NCI-H2227 treated with DMSO at 0.1 percent for 48 hours (cell line): ENCODE measurements at regions not wholly inside any gene's neighbourhood (a gene's known extent, or its start where the extent isn't known, plus 50 kb on each side); places are given as distances from the start of the nearest gene placed in this dataset.
"Not testable (repeated sequence)": the region's sequence is repeated elsewhere in the genome, so short reads cannot be mapped to it uniquely, and the experiment has no call there.

Experiments
- DNase-seq: peaks from one replicate; lab custom pipeline; 2025; lab: John Stamatoyannopoulos, UW

DNA sequence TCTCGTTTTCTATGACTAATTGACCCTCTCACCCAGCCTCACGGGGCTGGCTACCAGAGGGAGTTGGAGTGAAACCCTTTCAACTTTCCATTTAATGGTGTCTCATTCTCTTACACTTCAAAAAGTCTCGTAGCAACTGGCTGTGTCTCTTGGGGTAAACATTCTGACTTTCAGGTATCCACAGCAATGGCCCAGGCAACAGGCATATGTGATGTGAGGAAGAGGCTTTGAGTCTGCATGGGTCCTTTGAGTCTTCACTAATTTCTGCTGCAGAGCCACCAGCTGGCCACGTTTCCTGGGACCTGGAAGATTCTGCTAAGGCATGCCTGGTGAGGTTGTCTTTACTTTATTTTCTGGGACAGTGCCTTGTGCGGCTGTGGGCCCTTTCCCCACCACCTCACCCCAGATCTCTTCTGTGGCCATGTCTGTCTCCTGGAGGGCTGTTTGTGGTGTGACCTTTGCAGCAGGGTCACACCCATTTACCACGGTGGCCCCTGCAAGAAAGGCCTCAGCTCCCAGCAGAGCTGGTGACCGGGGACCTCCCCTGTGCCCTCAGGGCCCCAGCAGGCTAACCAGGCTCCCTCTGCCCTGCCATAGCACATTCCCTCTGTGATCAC, 112.5 kb upstream of the FRG1 start:
- no peak for DNase-seq

- DNase-seq = no peak
Measured at GRCh38 chr4:189832528-189832927, 108.1 kb upstream of the FRG1 start.

- no peak for DNase-seq
Measured at GRCh38 chr4:189834616-189835015, 106.1 kb upstream of the FRG1 start.

DNA sequence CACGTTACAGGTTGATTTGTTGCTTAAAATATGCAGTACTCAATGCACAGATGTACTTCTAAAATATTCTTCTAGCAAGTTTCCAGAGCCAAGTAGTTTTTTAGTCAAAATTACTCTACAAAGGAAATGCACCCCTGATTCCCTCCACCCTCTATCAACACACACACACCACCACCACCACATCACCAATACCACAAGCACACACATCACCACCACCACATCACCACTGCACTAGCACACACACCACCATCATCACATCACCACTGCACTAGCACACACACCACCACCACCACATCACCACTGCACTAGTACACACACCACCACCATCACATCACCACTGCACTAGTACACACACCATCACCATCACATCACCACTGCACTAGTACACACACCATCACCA, 105.2 kb upstream of the FRG1 start:
- no peak for DNase-seq

GRCh38 chr4:189837471-189837870, 103.2 kb upstream of the FRG1 start:
- DNase-seq = no peak

- DNase-seq = no peak
Measured at GRCh38 chr4:189838821-189839497, 101.7 kb upstream of the FRG1 start.

- DNase-seq = no peak
Measured at GRCh38 chr4:189840356-189840755, 100.3 kb upstream of the FRG1 start.

DNA sequence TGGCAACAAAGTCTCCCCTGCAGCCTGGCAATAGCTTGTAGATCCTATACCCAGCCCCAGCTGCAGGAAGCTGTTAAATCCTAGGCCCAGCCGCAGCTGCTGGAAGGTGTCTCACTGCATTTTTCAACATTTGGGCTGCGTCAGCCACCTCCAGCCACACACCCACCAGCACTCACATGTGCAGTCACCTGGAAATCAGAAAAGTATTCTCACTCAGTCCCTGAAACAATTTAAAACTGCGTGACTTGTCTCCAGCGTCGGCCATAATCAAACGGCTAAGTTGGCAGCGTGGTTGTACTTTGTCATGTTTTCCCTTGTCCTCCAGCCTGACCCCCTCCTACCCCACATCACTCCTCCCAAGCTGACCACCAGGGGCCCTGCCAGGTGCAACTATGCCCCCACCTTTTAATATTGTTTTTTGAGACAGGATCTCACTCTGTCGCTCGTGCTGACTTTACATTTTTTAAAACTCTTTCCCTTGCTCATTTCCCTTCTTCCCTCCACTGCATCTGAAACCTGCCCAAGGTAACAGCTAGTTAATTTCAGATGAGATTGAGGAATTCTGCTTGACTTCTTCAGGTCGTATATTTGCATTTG, 97.2 kb upstream of the FRG1 start:
- DNase-seq = no peak

- DNase-seq = no peak
Measured at GRCh38 chr4:189845145-189845846, 95.4 kb upstream of the FRG1 start.

- DNase-seq = not testable (repeated sequence)
Measured at GRCh38 chr4:189846094-189846493, 94.6 kb upstream of the FRG1 start.

GRCh38 chr4:189846608-189847007, 94.1 kb upstream of the FRG1 start:
- not testable (repeated sequence) for DNase-seq

DNA sequence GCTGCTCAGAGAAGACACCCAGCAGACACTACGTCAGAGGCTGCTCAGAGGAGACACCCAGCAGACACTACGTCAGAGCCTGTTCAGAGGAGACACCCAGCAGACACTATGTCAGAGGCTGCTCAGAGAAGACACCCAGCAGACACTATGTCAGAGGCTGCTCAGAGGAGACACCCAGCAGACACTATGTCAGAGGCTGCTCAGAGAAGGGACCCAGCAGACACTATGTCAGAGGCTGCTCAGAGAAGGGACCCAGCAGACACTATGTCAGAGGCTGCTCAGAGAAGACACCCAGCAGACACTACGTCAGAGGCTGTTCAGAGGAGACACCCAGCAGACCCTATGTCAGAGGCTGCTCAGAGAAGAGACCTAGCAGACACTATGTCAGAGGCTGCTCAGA, 92.0 kb upstream of the FRG1 start:
- DNase-seq = not testable (repeated sequence)

GRCh38 chr4:189850239-189850856, 90.3 kb upstream of the FRG1 start:
- DNase-seq = no peak

GRCh38 chr4:189858435-189858834, 82.2 kb upstream of the FRG1 start:
- DNase-seq = no peak

DNA sequence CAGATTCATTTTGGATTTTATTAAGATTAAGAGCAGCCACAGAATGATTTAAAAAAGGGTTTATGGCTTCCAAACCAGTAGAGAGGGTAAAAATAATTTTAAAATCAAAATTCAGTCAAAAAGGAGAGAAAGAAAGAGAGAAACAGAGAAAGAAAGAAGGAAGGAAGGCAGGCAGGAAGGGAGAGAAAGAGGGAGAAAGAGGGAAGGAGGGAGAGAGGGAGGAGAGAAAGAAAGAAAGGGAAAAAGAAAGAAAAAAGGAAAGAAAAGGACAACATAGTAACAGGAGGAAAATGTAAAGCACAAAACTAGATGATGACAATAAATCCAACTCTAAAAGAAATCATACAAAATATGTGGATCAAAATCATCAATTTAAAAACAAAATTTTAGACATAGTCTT, 79.6 kb upstream of the FRG1 start:
- no peak for DNase-seq

GRCh38 chr4:189869236-189869635, 71.4 kb upstream of the FRG1 start:
- no peak for DNase-seq

DNA sequence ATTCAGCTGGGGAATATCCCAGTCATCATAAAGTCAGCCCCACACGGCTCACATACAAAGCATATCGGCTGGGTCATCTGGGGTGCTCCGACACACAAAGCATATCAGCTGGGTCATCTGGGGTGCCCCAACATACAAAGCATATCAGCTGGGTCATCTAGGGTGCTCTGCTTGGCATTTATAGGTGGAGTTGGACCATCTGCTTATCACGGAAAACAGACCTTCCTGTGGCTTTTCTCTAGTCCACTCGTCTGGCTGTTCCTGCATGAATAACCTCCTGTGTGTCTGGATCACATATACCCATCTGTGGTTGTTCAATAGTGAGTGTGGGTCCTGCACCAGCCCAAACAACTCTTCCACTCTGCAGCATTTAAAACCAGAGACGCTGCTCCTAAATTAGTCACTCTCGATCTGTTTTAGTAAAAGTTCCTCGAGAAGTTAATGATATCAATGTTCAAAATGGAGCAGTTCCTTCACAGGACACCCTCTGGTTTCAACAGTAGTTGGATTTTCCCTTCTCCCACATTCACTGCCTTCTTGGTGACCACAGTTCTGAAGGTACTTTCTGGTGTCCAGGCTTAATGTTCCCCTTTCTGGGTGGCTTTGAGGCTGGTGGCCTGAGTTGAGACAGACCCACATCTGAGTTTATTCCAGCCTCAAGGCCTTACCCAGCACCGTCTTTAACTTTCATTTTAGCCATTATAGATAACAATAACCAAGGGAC, 70.0 kb upstream of the FRG1 start:
- DNase-seq = no peak

- DNase-seq = no peak
Measured at GRCh38 chr4:189874591-189874990, 66.1 kb upstream of the FRG1 start.

DNA sequence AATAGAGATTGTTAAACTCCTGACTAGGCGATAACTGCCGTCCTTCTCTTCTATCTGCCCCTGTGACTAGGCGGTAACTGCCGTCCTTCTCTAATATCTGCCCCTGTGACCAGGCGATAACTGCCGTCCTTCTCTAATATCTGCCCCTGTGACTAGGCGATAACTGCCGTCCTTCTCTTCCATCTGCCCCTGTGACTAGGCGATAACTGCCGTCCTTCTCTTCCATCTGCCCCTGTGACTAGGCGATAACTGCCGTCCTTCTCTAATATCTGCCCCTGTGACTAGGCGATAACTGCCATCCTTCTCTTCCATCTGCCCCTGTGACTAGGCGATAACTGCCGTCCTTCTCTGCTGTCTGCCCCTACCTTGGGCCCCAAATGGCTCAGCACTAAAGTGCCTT, 59.5 kb upstream of the FRG1 start:
- not testable (repeated sequence) for DNase-seq

GRCh38 chr4:189888407-189888806, 52.3 kb upstream of the FRG1 start:
- not testable (repeated sequence) for DNase-seq
